Endometrial microvascular endothelial cells (primary cell): ENCODE measurements at regions not wholly inside any gene's neighbourhood (a gene's known extent, or its start where the extent isn't known, plus 50 kb on each side); places are given as distances from the start of the nearest gene placed in this dataset.

Experiments
- in situ Hi-C: cut with HindIII; loops from 2 replicates; pipeline ENCODE4 v1.10.0; 2017; ENCODE audit warnings: low sequenced_read_pairs, low pct_unique_long_range_greater_than_20kb; ENCODE audit errors: inconsistent ontology term

- in situ Hi-C loops = no loop called here
Measured at GRCh38 chr20:22386306-22386623, 198.1 kb downstream of the FOXA2 start.

- in situ Hi-C loops = no loop called here
Measured at GRCh38 chr20:22385602-22386305, 198.6 kb downstream of the FOXA2 start.

GRCh38 chr20:22384978-22385377 is 199.4 kb downstream of the FOXA2 start:
- in situ Hi-C loops = no loop called here

GRCh38 chr20:22383156-22383555 is 201.2 kb downstream of the FOXA2 start:
- in situ Hi-C loops = no loop called here

GRCh38 chr20:22382742-22383141 is 201.6 kb downstream of the FOXA2 start:
- in situ Hi-C loops = no loop called here

- in situ Hi-C loops = no loop called here
Measured at GRCh38 chr20:22381812-22382416, 202.5 kb downstream of the FOXA2 start.

GRCh38 chr20:22379472-22379871 is 204.9 kb downstream of the FOXA2 start:
- in situ Hi-C loops = no loop called here

- in situ Hi-C loops = no loop called here
Measured at GRCh38 chr20:22374678-22375590, 209.4 kb downstream of the FOXA2 start.

- in situ Hi-C loops = no loop called here
Measured at GRCh38 chr20:22374066-22374465, 210.3 kb downstream of the FOXA2 start.

GRCh38 chr20:22373164-22373895 is 211.0 kb downstream of the FOXA2 start:
- in situ Hi-C loops = no loop called here

- in situ Hi-C loops = no loop called here
Measured at GRCh38 chr20:22371843-22372242, 212.5 kb downstream of the FOXA2 start.

GRCh38 chr20:22370137-22370536 is 214.2 kb downstream of the FOXA2 start:
- in situ Hi-C loops = no loop called here

GRCh38 chr20:22369100-22369499 is 215.3 kb downstream of the FOXA2 start:
- in situ Hi-C loops = no loop called here

GRCh38 chr20:22368235-22368634 is 216.1 kb downstream of the FOXA2 start:
- in situ Hi-C loops = no loop called here

- in situ Hi-C loops = no loop called here
Measured at GRCh38 chr20:22366631-22367030, 217.7 kb downstream of the FOXA2 start.

GRCh38 chr20:22354647-22355046 is 229.7 kb downstream of the FOXA2 start:
- in situ Hi-C loops = no loop called here

- in situ Hi-C loops = no loop called here
Measured at GRCh38 chr20:22353586-22353985, 230.8 kb downstream of the FOXA2 start.

- in situ Hi-C loops = no loop called here
Measured at GRCh38 chr20:22352019-22352418, 232.4 kb downstream of the FOXA2 start.

GRCh38 chr20:22350624-22351023 is 233.7 kb downstream of the FOXA2 start:
- in situ Hi-C loops = no loop called here
